ENCODE measurements at regions not wholly inside any gene's neighbourhood (a gene's known extent, or its start where the extent isn't known, plus 50 kb on each side); places are given as distances from the start of the nearest gene placed in this dataset.

GRCh38 chr22:22785316-22786065 is 102.1 kb upstream of the IGLL5 start:
- H3K4me1 Mint-ChIP-seq = no peaks in the 10 kb centered on the region
- H3K27ac Mint-ChIP-seq (ENCODE audit: unreplicated experiment) = no peak overlapping the region
- DNase-seq (ENCODE audit: low read depth, low spot score) = no peak
- H3K9me3 Mint-ChIP-seq = no peaks in the 10 kb centered on the region
- no peak overlapping the region for H3K4me3 Mint-ChIP-seq
- no peak for TF ChIP-seq CTCF (conservative IDR thresholded peaks at IDR 0.05)
- peaks cover 83% of the 10 kb centered on the region for H3K27me3 Mint-ChIP-seq (ENCODE audit: low read depth)
- H3K36me3 Mint-ChIP-seq (ENCODE audit: low read depth) = no peaks in the 10 kb centered on the region

GRCh38 chr22:22786301-22787115 is 101.1 kb upstream of the IGLL5 start:
- no peaks in the 10 kb centered on the region for H3K9me3 Mint-ChIP-seq
- H3K27me3 Mint-ChIP-seq (ENCODE audit: low read depth) = peaks cover 86% of the 10 kb centered on the region
- TF ChIP-seq CTCF (conservative IDR thresholded peaks at IDR 0.05) = no peak
- no peaks in the 10 kb centered on the region for H3K4me1 Mint-ChIP-seq
- DNase-seq (ENCODE audit: low read depth, low spot score) = no peak
- H3K27ac Mint-ChIP-seq (ENCODE audit: unreplicated experiment) = no peak overlapping the region
- H3K36me3 Mint-ChIP-seq (ENCODE audit: low read depth) = no peaks in the 10 kb centered on the region
- H3K4me3 Mint-ChIP-seq = no peak overlapping the region

GRCh38 chr22:22787151-22787550 is 100.5 kb upstream of the IGLL5 start:
- Mint-ChIP-seq H3K27me3 (ENCODE audit: low read depth) (peaks cover 86% of the 10 kb centered on the region), H3K27ac (ENCODE audit: unreplicated experiment) (no peak overlapping the region), H3K4me1 (no peaks in the 10 kb centered on the region), H3K9me3 (no peaks in the 10 kb centered on the region), H3K36me3 (ENCODE audit: low read depth) (no peaks in the 10 kb centered on the region), H3K4me3 (no peak overlapping the region)
- DNase-seq (ENCODE audit: low read depth, low spot score) = no peak
- no peak for TF ChIP-seq CTCF (conservative IDR thresholded peaks at IDR 0.05)

- no peaks in the 10 kb centered on the region for H3K9me3 Mint-ChIP-seq
- H3K27ac Mint-ChIP-seq (ENCODE audit: unreplicated experiment) = no peak overlapping the region
- peak; percentile 63 for DNase-seq (ENCODE audit: low read depth, low spot score)
- H3K36me3 Mint-ChIP-seq (ENCODE audit: low read depth) = no peaks in the 10 kb centered on the region
- peak; percentile 78 for TF ChIP-seq CTCF (conservative IDR thresholded peaks at IDR 0.05)
- H3K27me3 Mint-ChIP-seq (ENCODE audit: low read depth) = peaks cover 85% of the 10 kb centered on the region
- H3K4me3 Mint-ChIP-seq = no peak overlapping the region
- no peaks in the 10 kb centered on the region for H3K4me1 Mint-ChIP-seq
These were observed 99.7 kb upstream of the IGLL5 start for GRCh38 chr22:22787786-22788459.

- H3K27ac Mint-ChIP-seq (ENCODE audit: unreplicated experiment) = no peak overlapping the region
- no peaks in the 10 kb centered on the region for H3K9me3 Mint-ChIP-seq
- H3K36me3 Mint-ChIP-seq (ENCODE audit: low read depth) = no peaks in the 10 kb centered on the region
- no peak for DNase-seq (ENCODE audit: low read depth, low spot score)
- TF ChIP-seq CTCF (conservative IDR thresholded peaks at IDR 0.05) = no peak
- H3K4me3 Mint-ChIP-seq = no peak overlapping the region
- H3K27me3 Mint-ChIP-seq (ENCODE audit: low read depth) = peaks cover 85% of the 10 kb centered on the region
- no peaks in the 10 kb centered on the region for H3K4me1 Mint-ChIP-seq
These were observed 99.1 kb upstream of the IGLL5 start for GRCh38 chr22:22788460-22789037.

Data from neural crest cell (in vitro differentiated cells).